Vagina (tissue), 2 donors: ENCODE measurements at regions not wholly inside any gene's neighbourhood (a gene's known extent, or its start where the extent isn't known, plus 50 kb on each side); places are given as distances from the start of the nearest gene placed in this dataset.

ENCODE experiments used
- DNase-seq, 2 donors: peaks; one replicate each; pipeline ENCODE4 v3.0.0-alpha.2; 2017; ENCODE audit errors: extremely low spot score in 2 of 2
- H3K27ac ChIP-seq: fragments of 200-600 bp; sonication (generic); one replicate; pipeline ENCODE4 v1.5.1; 2019
- H3K27me3 ChIP-seq: fragments of 200-600 bp; sonication (generic); one replicate; pipeline ENCODE4 v1.5.1; 2019
- H3K36me3 ChIP-seq, 2 donors: fragments of 200-600 bp; sonication (generic); one replicate each; pipeline ENCODE4 v1.5.1; 2017 to 2019
- H3K4me1 ChIP-seq: fragments of 200-600 bp; sonication (generic); one replicate; pipeline ENCODE4 v1.5.1; 2019
- H3K4me3 ChIP-seq, 2 donors: fragments of 200-600 bp; sonication (generic); 1 replicate in 1 of 2; 2 replicates in 1 of 2; pipeline ENCODE4 v1.5.1; 2016 to 2019
- H3K9me3 ChIP-seq: fragments of 200-600 bp; sonication (generic); one replicate; pipeline ENCODE4 v1.5.1; 2019
- POLR2A ChIP-seq, 2 donors: fragments of 450-650 bp; IDR thresholded peaks; one replicate each; pipeline ENCODE4 v1.6.1; 2017; ENCODE audit warnings: antibody characterized with exemption in 2 of 2, mild to moderate bottlenecking in 2 of 2, moderate library complexity in 2 of 2
- POLR2AphosphoS5 ChIP-seq, 2 donors: sonication (generic); formaldehyde crosslinking; IDR thresholded peaks; one replicate each; pipeline ENCODE4 v1.9.0; 2017; ENCODE audit warnings: antibody characterized with exemption in 2 of 2, mild to moderate bottlenecking in 2 of 2, low read depth in 1 of 2; ENCODE audit not compliant: insufficient read depth in 1 of 2
- intact Hi-C: fragments of 100-400 bp; cut with DNase I; formaldehyde crosslinking; loops from one replicate; pipeline ENCODE4 v1.15.1; 2023
- TF ChIP-seq, protein P1 (sequence below), 3 experiments: fragments of 450-650 bp in 2 of 3; fragments of 200-600 bp in 1 of 3; sonication (generic) in 1 of 3; IDR thresholded peaks; one replicate each; pipeline ENCODE4 v1.5.1; 2017 to 2019; ENCODE audit warnings: antibody characterized with exemption in 3 of 3, mild to moderate bottlenecking in 2 of 3, moderate library complexity in 2 of 3

DNA sequence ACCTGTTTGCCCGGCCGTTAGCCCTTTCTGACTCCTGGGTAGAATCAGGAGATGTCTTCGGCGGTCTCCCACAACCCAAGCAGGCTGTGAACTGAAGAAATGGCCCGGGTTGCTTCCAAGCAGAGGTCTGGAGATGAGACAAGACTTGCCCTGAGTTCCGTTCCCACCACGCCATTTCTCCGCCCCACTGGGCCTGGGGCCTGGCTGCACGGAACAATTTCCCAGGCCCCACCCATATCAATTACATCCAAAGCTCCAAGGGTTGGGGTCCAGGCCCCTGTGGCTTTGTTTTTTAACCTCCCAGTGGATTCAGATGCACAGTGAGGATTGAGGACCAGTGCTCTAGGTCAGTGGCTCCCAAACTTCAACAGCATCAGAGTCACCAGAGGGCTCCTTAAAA is 214.5 kb upstream of the ARID1B start:
- no peak for DNase-seq
- intact Hi-C loops = loop anchor here (5.0 to 10.0 kb wide), 2 partner anchors 212 to 620 kb away; partner anchors contain the start of gene ARID1B
- Histone ChIP-seq H3K27ac (no peak overlapping the region), H3K27me3 (no peaks in the 10 kb centered on the region), H3K4me1 (no peaks in the 10 kb centered on the region), H3K9me3 (no peaks in the 10 kb centered on the region), H3K4me3 (no peak overlapping the region), H3K36me3 (no peaks in the 10 kb centered on the region)
- TF ChIP-seq, protein P1, sequence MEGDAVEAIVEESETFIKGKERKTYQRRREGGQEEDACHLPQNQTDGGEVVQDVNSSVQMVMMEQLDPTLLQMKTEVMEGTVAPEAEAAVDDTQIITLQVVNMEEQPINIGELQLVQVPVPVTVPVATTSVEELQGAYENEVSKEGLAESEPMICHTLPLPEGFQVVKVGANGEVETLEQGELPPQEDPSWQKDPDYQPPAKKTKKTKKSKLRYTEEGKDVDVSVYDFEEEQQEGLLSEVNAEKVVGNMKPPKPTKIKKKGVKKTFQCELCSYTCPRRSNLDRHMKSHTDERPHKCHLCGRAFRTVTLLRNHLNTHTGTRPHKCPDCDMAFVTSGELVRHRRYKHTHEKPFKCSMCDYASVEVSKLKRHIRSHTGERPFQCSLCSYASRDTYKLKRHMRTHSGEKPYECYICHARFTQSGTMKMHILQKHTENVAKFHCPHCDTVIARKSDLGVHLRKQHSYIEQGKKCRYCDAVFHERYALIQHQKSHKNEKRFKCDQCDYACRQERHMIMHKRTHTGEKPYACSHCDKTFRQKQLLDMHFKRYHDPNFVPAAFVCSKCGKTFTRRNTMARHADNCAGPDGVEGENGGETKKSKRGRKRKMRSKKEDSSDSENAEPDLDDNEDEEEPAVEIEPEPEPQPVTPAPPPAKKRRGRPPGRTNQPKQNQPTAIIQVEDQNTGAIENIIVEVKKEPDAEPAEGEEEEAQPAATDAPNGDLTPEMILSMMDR (IDR thresholded peaks at IDR 0.05) = no peak
- TF ChIP-seq POLR2A (IDR thresholded peaks at IDR 0.05) = no peak
- TF ChIP-seq POLR2AphosphoS5 (IDR thresholded peaks at IDR 0.05; ENCODE audit: insufficient read depth in 1 of 2, low read depth in 1 of 2) = no peak

DNA sequence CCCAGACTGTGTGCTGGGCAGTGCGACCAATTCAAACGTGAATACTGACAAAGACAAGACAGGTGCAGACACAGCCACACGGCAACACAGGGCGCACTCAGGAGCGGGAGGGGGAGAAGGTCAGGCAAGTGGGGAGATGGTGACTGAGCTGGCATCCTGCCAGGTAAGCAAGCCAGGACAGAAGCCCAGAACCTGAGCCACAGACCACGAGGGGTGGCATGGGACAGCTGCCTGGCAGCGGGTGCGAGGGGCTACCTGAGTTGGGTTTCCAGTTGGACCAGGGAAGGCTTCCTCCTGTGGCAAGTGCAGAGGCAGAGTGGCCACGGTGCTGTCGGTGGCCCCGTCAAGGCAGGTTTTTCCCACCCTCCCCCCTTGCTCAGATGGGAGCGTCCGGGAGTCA is 215.2 kb upstream of the ARID1B start:
- no peak for DNase-seq
- Histone ChIP-seq H3K27ac (no peak overlapping the region), H3K27me3 (no peaks in the 10 kb centered on the region), H3K4me1 (no peaks in the 10 kb centered on the region), H3K36me3 (no peaks in the 10 kb centered on the region), H3K9me3 (no peaks in the 10 kb centered on the region), H3K4me3 (no peak overlapping the region)
- no peak for TF ChIP-seq POLR2AphosphoS5 (IDR thresholded peaks at IDR 0.05; ENCODE audit: insufficient read depth in 1 of 2, low read depth in 1 of 2)
- TF ChIP-seq, protein P1 (IDR thresholded peaks at IDR 0.05) = no peak
- intact Hi-C loops = loop anchor here (5.0 to 10.0 kb wide), 2 partner anchors 213 to 620 kb away; partner anchors contain the start of gene ARID1B

DNA sequence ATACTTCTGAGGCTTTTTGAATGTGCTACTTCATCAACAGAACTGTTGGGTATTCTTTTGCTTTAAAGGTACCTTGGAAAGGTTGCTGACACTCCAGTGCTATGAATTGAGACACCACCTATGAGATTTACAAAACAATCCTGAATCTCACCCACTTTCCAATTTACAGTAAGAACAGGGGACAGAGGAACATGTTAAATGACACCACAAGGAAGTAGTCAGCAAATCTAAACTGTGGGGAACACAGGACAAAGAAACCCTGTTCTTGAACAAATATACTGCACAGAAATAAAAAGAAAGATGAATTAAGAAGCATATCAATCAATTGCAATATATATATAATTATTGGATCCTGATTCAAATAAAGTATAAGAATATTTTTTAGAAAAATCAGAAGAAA is 216.7 kb upstream of the ARID1B start:
- no peak overlapping the region for H3K4me3 ChIP-seq
- H3K27ac ChIP-seq = no peak overlapping the region
- no peaks in the 10 kb centered on the region for H3K4me1 ChIP-seq
- no peaks in the 10 kb centered on the region for H3K36me3 ChIP-seq
- TF ChIP-seq POLR2AphosphoS5 (IDR thresholded peaks at IDR 0.05; ENCODE audit: insufficient read depth in 1 of 2, low read depth in 1 of 2) (no peak), POLR2A (IDR thresholded peaks at IDR 0.05) (no peak)
- TF ChIP-seq, protein P1 (IDR thresholded peaks at IDR 0.05) = no peak
- H3K9me3 ChIP-seq = no peaks in the 10 kb centered on the region
- DNase-seq = no peak
- intact Hi-C loops = loop anchor here (5.0 to 10.0 kb wide), 2 partner anchors 214 to 622 kb away; partner anchors contain the start of gene ARID1B
- no peaks in the 10 kb centered on the region for H3K27me3 ChIP-seq

DNA sequence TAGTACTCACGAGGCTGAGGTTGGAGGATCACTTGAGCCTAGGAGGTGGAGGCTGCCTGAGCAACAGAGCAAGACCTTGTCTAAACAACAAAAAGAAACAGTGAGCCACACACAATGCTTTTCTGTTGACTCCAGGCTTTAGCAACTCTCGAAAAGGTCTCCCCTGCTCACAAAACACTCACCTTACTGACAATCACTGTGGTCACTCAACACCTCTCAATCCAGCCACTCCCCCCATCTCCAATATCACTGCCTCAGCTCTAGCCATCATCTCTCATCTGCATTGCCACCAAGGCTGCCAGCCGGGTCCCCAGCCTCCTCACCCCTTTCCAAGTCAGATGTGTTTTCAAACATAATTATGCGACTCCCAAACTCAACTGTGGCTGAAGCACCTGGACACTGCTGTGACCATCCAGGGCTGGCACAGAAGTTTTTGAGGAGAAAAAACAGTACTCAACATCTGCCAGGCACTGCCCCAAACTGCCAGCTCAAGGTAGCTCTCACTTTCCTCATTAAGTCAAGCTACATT is 218.0 kb upstream of the ARID1B start:
- no peaks in the 10 kb centered on the region for H3K4me1 ChIP-seq
- intact Hi-C loops = no loop called here
- DNase-seq = no peak
- H3K27ac ChIP-seq = no peak overlapping the region
- no peaks in the 10 kb centered on the region for H3K9me3 ChIP-seq
- H3K36me3 ChIP-seq = no peaks in the 10 kb centered on the region
- TF ChIP-seq POLR2A (IDR thresholded peaks at IDR 0.05) = no peak
- TF ChIP-seq, protein P1 (IDR thresholded peaks at IDR 0.05) = no peak
- no peak for TF ChIP-seq POLR2AphosphoS5 (IDR thresholded peaks at IDR 0.05; ENCODE audit: insufficient read depth in 1 of 2, low read depth in 1 of 2)
- H3K27me3 ChIP-seq = no peaks in the 10 kb centered on the region
- H3K4me3 ChIP-seq = no peak overlapping the region

DNA sequence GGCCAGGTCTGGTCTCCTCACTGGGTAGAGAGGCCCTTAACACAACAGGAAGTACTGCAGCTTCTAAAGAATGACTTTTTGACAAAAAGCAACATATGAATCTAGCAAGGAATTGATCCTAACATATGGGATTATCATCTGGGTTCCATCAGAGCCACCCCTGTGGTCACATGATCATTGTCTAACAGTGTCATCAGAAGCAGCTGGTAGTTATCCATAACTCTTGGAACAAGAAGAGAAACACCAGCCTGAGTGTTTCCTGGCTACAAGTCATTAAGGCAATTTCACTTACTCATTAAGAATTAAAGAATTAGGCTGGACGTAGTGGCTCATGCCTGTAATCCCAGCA is 219.3 kb upstream of the ARID1B start:
- Histone ChIP-seq H3K4me1 (no peaks in the 10 kb centered on the region), H3K27me3 (no peaks in the 10 kb centered on the region), H3K27ac (no peak overlapping the region), H3K9me3 (no peaks in the 10 kb centered on the region), H3K4me3 (no peak overlapping the region), H3K36me3 (no peaks in the 10 kb centered on the region)
- no peak for TF ChIP-seq POLR2AphosphoS5 (IDR thresholded peaks at IDR 0.05; ENCODE audit: insufficient read depth in 1 of 2, low read depth in 1 of 2)
- TF ChIP-seq, protein P1 (IDR thresholded peaks at IDR 0.05) = no peak
- TF ChIP-seq POLR2A (IDR thresholded peaks at IDR 0.05) = no peak
- no peak for DNase-seq
- intact Hi-C loops = no loop called here
